ENCODE measurements at regions not wholly inside any gene's neighbourhood (a gene's known extent, or its start where the extent isn't known, plus 50 kb on each side); places are given as distances from the start of the nearest gene placed in this dataset.

DNA sequence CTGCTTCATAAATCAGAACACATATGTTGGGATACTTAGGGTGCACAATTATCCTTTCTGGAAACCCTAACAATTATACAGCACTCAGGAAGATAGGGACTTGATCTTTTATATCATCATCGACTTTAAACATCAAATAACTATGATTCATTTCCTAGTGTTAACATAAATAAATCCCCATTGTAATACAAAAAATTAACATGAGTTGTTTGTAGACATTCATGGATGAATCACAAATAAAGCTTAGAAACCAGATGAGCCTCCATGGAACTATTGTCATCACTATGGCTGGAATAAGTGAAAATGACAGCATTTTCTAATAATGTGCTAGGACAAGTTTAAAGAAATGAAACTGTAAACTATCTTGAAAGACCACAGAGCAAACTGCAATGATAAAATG lies 821.7 kb downstream of the GATA3 start:
- Histone ChIP-seq H3K36me3 (no peaks in the 10 kb centered on the region), H3K4me1 (no peaks in the 10 kb centered on the region), H3F3A (ENCODE audit: low read depth) (no peaks in the 10 kb centered on the region), H3K79me2 (ENCODE audit: low read depth) (no peaks in the 10 kb centered on the region), H3K9ac (no peak overlapping the region), H3K9me3 (ENCODE audit: low read depth) (no peaks in the 10 kb centered on the region), H3K4me3 (no peak overlapping the region), H3K4me2 (no peak overlapping the region), H3K27ac (no peak overlapping the region), H3K27me3 (no peaks in the 10 kb centered on the region), H4K20me1 (ENCODE audit: low read depth) (no peaks in the 10 kb centered on the region), H2AFZ (replicated peaks) (no peak overlapping the region)
- Mint-ChIP-seq H3K4me3 (no peak overlapping the region), H3K27me3 (ENCODE audit: insufficient read depth, low read depth) (no peaks in the 10 kb centered on the region), H3K9me3 (no peaks in the 10 kb centered on the region), H3K36me3 (no peaks in the 10 kb centered on the region), H3K4me1 (peaks cover 2% of the 10 kb centered on the region), H3K27ac (no peak overlapping the region)
- DNase-seq (ENCODE audit: low spot score): no peak
- TF ChIP-seq EZH2phosphoT487 (IDR thresholded peaks at IDR 0.05) (no peak), CTCF (IDR thresholded peaks at IDR 0.05) (no peak), EZH2 (IDR thresholded peaks at IDR 0.05) (no peak)

DNA sequence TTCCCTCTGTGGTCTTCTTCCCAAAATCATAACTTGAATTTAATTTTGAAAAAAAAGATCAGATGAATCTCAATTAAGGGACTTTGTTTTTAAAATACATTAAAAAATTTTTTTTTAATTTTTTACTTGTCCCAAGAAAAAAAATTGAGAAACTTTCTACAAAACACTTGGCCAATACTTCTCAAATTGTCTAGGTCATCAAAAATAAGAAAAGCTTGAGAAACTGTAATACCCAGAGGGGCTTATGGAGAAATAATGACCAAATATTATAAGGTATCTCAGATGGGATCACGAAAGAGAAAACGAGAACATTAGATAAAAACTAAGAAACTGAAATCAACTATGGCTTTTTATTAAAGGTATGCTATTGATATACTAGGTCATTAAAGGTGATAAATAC lies 835.0 kb downstream of the GATA3 start:
- H3K9me3 ChIP-seq (ENCODE audit: low read depth): no peaks in the 10 kb centered on the region
- H3K27me3 ChIP-seq: no peaks in the 10 kb centered on the region
- Mint-ChIP-seq H3K4me3 (no peak overlapping the region), H3K27me3 (ENCODE audit: insufficient read depth, low read depth) (no peaks in the 10 kb centered on the region), H3K9me3 (no peaks in the 10 kb centered on the region), H3K27ac (no peak overlapping the region), H3K36me3 (no peaks in the 10 kb centered on the region), H3K4me1 (no peaks in the 10 kb centered on the region)
- no peaks in the 10 kb centered on the region for H4K20me1 ChIP-seq (ENCODE audit: low read depth)
- no peak overlapping the region for H3K4me2 ChIP-seq
- DNase-seq (ENCODE audit: low spot score): no peak
- TF ChIP-seq EZH2phosphoT487 (IDR thresholded peaks at IDR 0.05) (no peak), EZH2 (IDR thresholded peaks at IDR 0.05) (no peak), CTCF (IDR thresholded peaks at IDR 0.05) (no peak)
- no peaks in the 10 kb centered on the region for H3F3A ChIP-seq (ENCODE audit: low read depth)
- H3K9ac ChIP-seq: no peak overlapping the region
- no peaks in the 10 kb centered on the region for H3K36me3 ChIP-seq
- no peaks in the 10 kb centered on the region for H3K4me1 ChIP-seq
- no peak overlapping the region for H3K27ac ChIP-seq
- H2AFZ ChIP-seq (replicated peaks): no peak overlapping the region
- H3K79me2 ChIP-seq (ENCODE audit: low read depth): no peaks in the 10 kb centered on the region
- no peak overlapping the region for H3K4me3 ChIP-seq

- Histone ChIP-seq H3K36me3 (no peaks in the 10 kb centered on the region), H3K4me2 (no peak overlapping the region), H3K27me3 (no peaks in the 10 kb centered on the region), H2AFZ (replicated peaks) (no peak overlapping the region), H3K27ac (no peak overlapping the region), H3K9ac (no peak overlapping the region), H3K9me3 (ENCODE audit: low read depth) (no peaks in the 10 kb centered on the region), H3K4me1 (no peaks in the 10 kb centered on the region), H4K20me1 (ENCODE audit: low read depth) (no peaks in the 10 kb centered on the region), H3K79me2 (ENCODE audit: low read depth) (no peaks in the 10 kb centered on the region), H3K4me3 (no peak overlapping the region), H3F3A (ENCODE audit: low read depth) (no peaks in the 10 kb centered on the region)
- H3K36me3 Mint-ChIP-seq: no peaks in the 10 kb centered on the region
- TF ChIP-seq EZH2phosphoT487 (IDR thresholded peaks at IDR 0.05): no peak
- no peak for TF ChIP-seq CTCF (IDR thresholded peaks at IDR 0.05)
- no peak for TF ChIP-seq EZH2 (IDR thresholded peaks at IDR 0.05)
- no peak overlapping the region for H3K4me3 Mint-ChIP-seq
- H3K4me1 Mint-ChIP-seq: no peaks in the 10 kb centered on the region
- no peak for DNase-seq (ENCODE audit: low spot score)
- peaks cover 1% of the 10 kb centered on the region for H3K27me3 Mint-ChIP-seq (ENCODE audit: insufficient read depth, low read depth)
- no peaks in the 10 kb centered on the region for H3K9me3 Mint-ChIP-seq
- no peak overlapping the region for H3K27ac Mint-ChIP-seq
These were observed 838.6 kb downstream of the GATA3 start for GRCh38 chr10:8893102-8893501.

- Histone ChIP-seq H2AFZ (replicated peaks) (no peak overlapping the region), H4K20me1 (ENCODE audit: low read depth) (no peaks in the 10 kb centered on the region), H3K9ac (no peak overlapping the region), H3K79me2 (ENCODE audit: low read depth) (no peaks in the 10 kb centered on the region), H3K4me3 (no peak overlapping the region), H3K9me3 (ENCODE audit: low read depth) (no peaks in the 10 kb centered on the region), H3K27me3 (no peaks in the 10 kb centered on the region), H3K4me2 (no peak overlapping the region), H3F3A (ENCODE audit: low read depth) (no peaks in the 10 kb centered on the region), H3K36me3 (no peaks in the 10 kb centered on the region), H3K27ac (no peak overlapping the region), H3K4me1 (no peaks in the 10 kb centered on the region)
- DNase-seq (ENCODE audit: low spot score): no peak
- TF ChIP-seq CTCF (IDR thresholded peaks at IDR 0.05) (no peak), EZH2phosphoT487 (IDR thresholded peaks at IDR 0.05) (no peak), EZH2 (IDR thresholded peaks at IDR 0.05) (no peak)
- no peak overlapping the region for H3K4me3 Mint-ChIP-seq
- no peaks in the 10 kb centered on the region for H3K36me3 Mint-ChIP-seq
- H3K27ac Mint-ChIP-seq: no peak overlapping the region
- H3K4me1 Mint-ChIP-seq: no peaks in the 10 kb centered on the region
- peaks cover 2% of the 10 kb centered on the region for H3K27me3 Mint-ChIP-seq (ENCODE audit: insufficient read depth, low read depth)
- no peaks in the 10 kb centered on the region for H3K9me3 Mint-ChIP-seq
These were observed 839.7 kb downstream of the GATA3 start for GRCh38 chr10:8894148-8894547.

Measured in neural progenitor cell (in vitro differentiated cells).